Upper lobe of left lung (tissue), 4 donors: ENCODE measurements at regions not wholly inside any gene's neighbourhood (a gene's known extent, or its start where the extent isn't known, plus 50 kb on each side); places are given as distances from the start of the nearest gene placed in this dataset.

ENCODE experiments used
- CTCF ChIP-seq, 6 experiments: fragments of 450-650 bp in 4 of 6; fragments of 200-600 bp in 2 of 6; sonication (generic) in 2 of 6; IDR thresholded peaks; one replicate each; pipeline ENCODE4 v1.5.1; 2016 to 2019; ENCODE audit warnings: antibody characterized with exemption in 6 of 6
- EP300 ChIP-seq, 4 donors: sonication (generic); formaldehyde crosslinking; IDR thresholded peaks; one replicate each; pipeline ENCODE4 v1.5.1; 2017; ENCODE audit warnings: antibody characterized with exemption in 4 of 4, control low read depth in 2 of 4
- POLR2A ChIP-seq, 4 donors: fragments of 450-650 bp; IDR thresholded peaks; one replicate each; pipeline ENCODE4 v1.5.1; 2016 to 2017; ENCODE audit warnings: antibody characterized with exemption in 4 of 4, mild to moderate bottlenecking in 2 of 4
- POLR2AphosphoS5 ChIP-seq, 2 donors: sonication (generic); formaldehyde crosslinking; IDR thresholded peaks; one replicate each; pipeline ENCODE4 v1.5.1; 2017; ENCODE audit warnings: antibody characterized with exemption in 2 of 2

- no peak for TF ChIP-seq CTCF (IDR thresholded peaks at IDR 0.05)
- TF ChIP-seq POLR2A (IDR thresholded peaks at IDR 0.05), result no peak
- TF ChIP-seq POLR2AphosphoS5 (IDR thresholded peaks at IDR 0.05), result no peak
- TF ChIP-seq EP300 (IDR thresholded peaks at IDR 0.05), result no peak
These were observed 2419.4 kb downstream of the PCDH9 start for GRCh38 chr13:64810750-64811149.
